ENCODE measurements at regions not wholly inside any gene's neighbourhood (a gene's known extent, or its start where the extent isn't known, plus 50 kb on each side); places are given as distances from the start of the nearest gene placed in this dataset.
"Not testable (repeated sequence)": the region's sequence is repeated elsewhere in the genome, so short reads cannot be mapped to it uniquely, and the experiment has no call there.

DNA sequence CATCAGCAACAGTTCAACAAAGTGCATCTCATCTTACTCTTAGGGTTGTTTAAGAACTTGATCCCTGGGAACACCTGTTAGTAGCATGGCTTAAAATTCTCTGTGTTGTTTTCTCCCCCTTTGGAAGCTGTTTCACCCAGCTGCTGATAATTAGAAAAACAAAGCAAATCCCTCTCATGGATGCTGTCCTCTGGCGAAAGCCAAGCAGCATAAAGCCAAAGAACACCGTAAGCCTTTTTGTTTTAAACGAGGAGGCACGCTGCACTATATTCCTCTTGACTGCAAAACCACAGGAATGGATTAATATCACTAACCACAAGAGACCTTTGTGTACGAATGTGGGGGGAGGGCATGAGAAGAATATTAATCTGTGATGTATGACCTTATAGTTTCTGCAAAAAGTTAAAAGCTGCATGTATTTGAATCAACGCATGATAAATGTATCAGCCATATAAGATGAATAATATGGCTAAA lies 923.2 kb downstream of the LTN1 start:
- no peaks in the 10 kb centered on the region for H3K36me3 ChIP-seq (ENCODE audit: low read depth)
- H3K4me3 ChIP-seq: no peak overlapping the region
- H3K9me3 ChIP-seq: no peaks in the 10 kb centered on the region
- TF ChIP-seq, protein P1, sequence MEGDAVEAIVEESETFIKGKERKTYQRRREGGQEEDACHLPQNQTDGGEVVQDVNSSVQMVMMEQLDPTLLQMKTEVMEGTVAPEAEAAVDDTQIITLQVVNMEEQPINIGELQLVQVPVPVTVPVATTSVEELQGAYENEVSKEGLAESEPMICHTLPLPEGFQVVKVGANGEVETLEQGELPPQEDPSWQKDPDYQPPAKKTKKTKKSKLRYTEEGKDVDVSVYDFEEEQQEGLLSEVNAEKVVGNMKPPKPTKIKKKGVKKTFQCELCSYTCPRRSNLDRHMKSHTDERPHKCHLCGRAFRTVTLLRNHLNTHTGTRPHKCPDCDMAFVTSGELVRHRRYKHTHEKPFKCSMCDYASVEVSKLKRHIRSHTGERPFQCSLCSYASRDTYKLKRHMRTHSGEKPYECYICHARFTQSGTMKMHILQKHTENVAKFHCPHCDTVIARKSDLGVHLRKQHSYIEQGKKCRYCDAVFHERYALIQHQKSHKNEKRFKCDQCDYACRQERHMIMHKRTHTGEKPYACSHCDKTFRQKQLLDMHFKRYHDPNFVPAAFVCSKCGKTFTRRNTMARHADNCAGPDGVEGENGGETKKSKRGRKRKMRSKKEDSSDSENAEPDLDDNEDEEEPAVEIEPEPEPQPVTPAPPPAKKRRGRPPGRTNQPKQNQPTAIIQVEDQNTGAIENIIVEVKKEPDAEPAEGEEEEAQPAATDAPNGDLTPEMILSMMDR (IDR thresholded peaks at IDR 0.05): no peak
- intact Hi-C loops (cut with DNase I, micrococcal nuclease): no loop called here
- DNase-seq: no peak
- no peaks in the 10 kb centered on the region for H3K4me1 ChIP-seq (ENCODE audit: low read depth)
- no peak for ATAC-seq

DNA sequence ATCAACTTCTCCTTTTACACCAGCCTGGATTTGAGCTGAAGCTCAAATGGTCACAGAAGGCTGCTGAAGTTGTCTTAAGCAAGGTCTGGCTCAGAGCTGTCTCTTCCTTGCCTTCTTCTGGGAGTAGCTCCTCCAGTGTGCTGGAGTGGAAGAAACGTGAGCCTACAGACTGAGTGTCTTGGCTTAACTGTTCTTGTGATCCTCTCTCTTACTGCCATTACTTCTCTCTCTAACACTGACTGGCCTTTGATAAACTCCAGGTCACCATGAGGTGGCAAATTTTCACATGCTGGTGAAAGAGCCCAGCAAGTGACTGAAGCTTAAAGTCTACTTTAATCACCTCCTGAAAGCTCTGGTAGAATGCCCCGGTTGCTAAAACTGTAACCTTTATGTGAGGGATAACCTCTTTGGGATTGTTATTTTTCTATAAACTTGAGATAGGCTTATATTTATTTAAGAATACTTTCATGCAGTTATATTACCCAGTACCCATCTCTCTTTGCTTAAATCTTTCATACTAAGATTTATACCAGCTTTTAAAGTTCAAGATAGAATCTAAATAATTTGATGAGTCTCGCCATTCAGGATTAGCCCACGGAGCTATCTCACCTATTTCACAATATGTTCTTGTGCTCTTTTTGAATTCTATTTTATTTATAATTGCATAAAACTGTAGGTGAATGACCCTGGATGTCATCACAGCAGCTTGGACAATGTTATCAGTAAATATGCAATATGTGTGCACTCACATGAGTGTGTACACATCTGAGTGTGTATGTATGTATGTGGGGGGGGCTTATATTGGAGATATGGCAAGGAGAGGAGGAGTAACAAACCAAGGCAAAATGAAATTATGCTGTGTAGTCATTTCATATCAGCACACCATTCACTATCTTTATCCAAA lies 924.0 kb downstream of the LTN1 start:
- ATAC-seq (no peak), DNase-seq (no peak)
- TF ChIP-seq, protein P1 (IDR thresholded peaks at IDR 0.05): no peak
- no peaks in the 10 kb centered on the region for H3K9me3 ChIP-seq
- H3K4me3 ChIP-seq: no peak overlapping the region
- no peaks in the 10 kb centered on the region for H3K4me1 ChIP-seq (ENCODE audit: low read depth)
- no peaks in the 10 kb centered on the region for H3K36me3 ChIP-seq (ENCODE audit: low read depth)
- intact Hi-C loops (cut with DNase I, micrococcal nuclease): no loop called here

DNA sequence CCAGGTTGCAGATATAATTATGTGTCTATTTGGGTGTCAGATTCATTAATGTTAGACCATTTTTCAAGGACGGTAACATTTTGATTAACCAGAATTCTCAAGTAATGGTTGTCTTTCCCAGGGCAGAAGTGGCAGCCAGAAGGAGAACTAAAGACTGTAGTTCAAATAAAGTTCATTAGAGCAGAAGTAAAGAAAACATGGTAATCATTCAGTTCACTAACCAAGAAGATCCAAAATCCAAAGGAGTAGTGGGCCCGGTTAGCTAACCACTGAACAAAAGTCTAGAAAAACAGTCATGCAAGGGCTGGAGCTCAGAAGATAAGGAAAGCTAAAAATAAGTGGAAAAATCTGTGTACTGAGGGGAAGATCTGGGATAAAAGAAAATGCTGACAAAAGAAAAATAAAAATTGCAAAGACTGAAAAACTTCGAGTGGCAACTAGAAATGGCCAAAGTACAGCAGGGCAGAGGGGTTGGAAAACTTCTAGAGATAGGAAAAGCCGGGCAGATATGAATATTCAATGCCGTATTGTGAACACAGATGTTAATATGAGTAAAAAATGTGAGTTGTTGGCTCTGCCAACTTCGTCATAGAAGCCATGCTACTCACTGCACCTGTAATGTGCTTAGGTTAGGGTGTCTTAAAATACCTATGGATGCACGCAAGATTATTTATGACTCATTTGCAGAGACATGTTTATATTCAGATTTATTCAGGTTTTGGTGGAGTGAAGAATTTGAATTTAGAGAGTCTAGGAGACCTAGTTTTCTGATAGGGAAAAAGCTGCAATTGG lies 925.9 kb downstream of the LTN1 start:
- intact Hi-C loops (cut with DNase I, micrococcal nuclease): no loop called here
- ATAC-seq: no peak

DNA sequence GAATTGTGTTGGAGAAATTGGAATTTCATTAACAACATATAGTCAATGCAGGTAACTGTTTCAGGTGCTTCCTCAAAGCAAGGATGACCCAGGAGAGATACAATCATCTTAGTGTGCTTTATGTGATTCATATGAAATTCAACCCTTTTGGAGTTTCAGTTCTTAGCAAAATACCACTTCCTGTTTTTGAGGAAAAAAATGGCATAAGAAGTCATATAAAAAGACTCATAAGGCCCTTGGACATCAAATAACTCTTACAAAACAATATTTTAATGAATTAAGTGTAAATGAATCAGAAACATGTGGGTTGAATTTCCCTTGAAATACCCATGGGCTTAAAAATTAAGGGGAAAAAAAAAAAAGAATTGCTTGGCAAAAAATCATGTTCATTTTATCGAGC lies 926.6 kb downstream of the LTN1 start:
- ATAC-seq (no peak), DNase-seq (no peak)
- TF ChIP-seq, protein P1 (IDR thresholded peaks at IDR 0.05): no peak
- intact Hi-C loops (cut with DNase I, micrococcal nuclease): no loop called here
- Histone ChIP-seq H3K36me3 (ENCODE audit: low read depth) (no peaks in the 10 kb centered on the region), H3K9me3 (no peaks in the 10 kb centered on the region), H3K4me3 (no peak overlapping the region), H3K4me1 (ENCODE audit: low read depth) (no peaks in the 10 kb centered on the region)

More for the DNA sequence above, 925.9 kb downstream of the LTN1 start:
- H3K9me3 ChIP-seq: no peaks in the 10 kb centered on the region
- H3K4me3 ChIP-seq: no peak overlapping the region
- TF ChIP-seq, protein P1 (IDR thresholded peaks at IDR 0.05): no peak
- H3K36me3 ChIP-seq (ENCODE audit: low read depth): no peaks in the 10 kb centered on the region
- no peak for DNase-seq
- no peaks in the 10 kb centered on the region for H3K4me1 ChIP-seq (ENCODE audit: low read depth)

DNA sequence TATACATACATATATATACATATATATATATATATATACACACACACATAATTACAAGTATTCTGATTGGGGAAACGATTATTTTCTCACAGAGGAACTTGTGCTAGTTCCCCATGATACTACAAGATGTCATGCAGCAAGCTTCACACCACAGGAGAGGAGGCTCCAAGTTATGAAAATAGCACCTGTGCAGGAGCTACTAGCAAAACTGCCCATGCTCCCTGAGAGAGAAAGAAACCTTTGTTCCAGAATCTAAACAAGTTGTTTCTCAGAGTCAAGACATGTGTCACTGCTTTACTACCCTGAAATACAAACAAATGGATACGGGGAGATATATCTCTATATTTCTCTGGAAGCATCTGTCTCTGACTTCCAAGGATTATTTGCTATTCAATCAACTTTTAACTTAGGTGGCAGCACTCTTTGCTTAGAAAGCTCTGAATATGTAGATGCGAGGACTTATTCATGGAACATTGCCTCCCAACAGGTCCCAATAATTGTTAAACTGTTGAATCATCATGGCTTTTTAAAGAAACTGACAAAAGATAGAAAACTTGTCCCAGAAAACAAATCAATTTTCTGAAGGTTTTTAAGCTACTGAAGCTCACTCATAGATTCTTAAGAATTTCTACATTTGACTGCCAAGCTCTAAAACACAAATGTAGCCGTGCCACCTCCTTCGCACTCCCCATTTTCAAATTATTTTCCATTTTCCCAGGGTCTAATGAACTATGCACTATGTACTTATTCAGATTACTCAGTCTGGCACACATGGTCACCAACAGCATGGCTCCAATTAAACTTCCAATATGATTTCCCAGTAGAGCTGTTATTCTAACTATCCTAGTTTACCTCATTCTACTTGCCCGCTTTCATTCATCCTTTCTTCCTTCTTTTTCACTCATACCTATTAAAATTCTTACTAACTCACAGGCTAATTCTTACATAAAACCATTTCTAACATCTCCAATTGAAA lies 929.1 kb downstream of the LTN1 start:
- Histone ChIP-seq H3K4me3 (no peak overlapping the region), H3K9me3 (no peaks in the 10 kb centered on the region), H3K4me1 (ENCODE audit: low read depth) (no peaks in the 10 kb centered on the region), H3K36me3 (ENCODE audit: low read depth) (no peaks in the 10 kb centered on the region)
- no peak for ATAC-seq
- TF ChIP-seq, protein P1 (IDR thresholded peaks at IDR 0.05): no peak
- intact Hi-C loops (cut with DNase I, micrococcal nuclease): no loop called here
- no peak for DNase-seq

DNA sequence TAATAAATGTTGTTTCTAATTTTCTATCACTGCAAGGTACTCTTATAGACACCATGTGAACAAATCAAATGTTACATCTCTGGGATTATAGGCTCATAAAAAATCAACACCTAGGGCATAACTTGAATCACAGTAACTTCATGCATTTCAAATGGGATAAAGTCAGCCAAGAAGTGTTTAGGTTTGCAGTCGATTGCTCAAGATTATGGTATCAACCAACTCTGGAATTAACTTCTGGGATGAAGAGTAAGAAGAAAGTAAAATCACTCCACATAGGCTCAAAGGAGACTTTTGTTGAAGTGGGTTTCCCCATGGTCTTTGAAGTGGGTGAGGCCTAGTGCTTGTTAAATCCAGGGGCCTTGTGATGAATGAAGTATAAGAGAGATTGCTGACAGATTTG lies 939.7 kb downstream of the LTN1 start:
- H3K4me3 ChIP-seq; H3K9me3 ChIP-seq; ATAC-seq; intact Hi-C loops (cut with DNase I, micrococcal nuclease); H3K4me1 ChIP-seq (ENCODE audit: low read depth); DNase-seq; H3K36me3 ChIP-seq (ENCODE audit: low read depth): not testable (repeated sequence)

DNA sequence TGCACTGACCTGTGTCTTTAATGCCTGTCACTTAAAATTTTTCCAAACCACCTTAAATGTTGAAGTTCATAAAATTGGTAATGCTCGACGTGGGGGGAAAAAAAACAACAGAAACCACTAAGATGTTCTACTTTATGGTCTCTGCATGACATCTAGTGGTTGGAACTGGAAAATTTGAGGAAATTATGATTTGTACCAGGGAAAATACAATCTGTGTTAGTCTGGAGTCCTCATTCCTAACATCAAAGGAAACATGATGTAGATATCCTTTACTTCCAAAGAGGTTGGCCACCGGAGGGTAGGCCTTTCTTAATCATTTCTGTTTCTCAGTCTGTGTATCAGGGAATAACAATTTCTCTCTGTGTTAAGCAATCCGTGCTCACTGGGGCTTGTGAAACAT lies 941.0 kb downstream of the LTN1 start:
- H3K4me1 ChIP-seq (ENCODE audit: low read depth); H3K4me3 ChIP-seq; DNase-seq; ATAC-seq; H3K9me3 ChIP-seq; intact Hi-C loops (cut with DNase I, micrococcal nuclease); H3K36me3 ChIP-seq (ENCODE audit: low read depth): not testable (repeated sequence)

DNA sequence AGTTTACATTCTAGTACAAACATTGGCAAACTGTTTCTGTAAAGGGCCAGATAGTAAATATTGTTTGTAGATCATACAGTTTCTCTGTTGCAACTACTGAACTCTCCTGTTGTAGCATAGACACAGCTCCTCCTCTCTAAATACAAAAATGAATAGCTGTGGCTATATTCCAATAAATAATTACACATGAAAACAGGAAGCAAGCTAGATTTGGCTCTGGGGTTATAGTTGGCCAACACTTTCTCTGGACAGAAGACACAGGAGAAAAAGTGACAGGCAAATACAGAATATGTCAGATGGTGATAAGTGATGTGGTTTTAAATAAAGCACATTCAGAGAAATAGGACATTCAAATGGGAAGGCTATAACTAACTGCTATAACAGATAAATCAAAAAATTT lies 957.0 kb downstream of the LTN1 start:
- H3K4me1 ChIP-seq (ENCODE audit: low read depth); ATAC-seq; H3K9me3 ChIP-seq; DNase-seq; H3K36me3 ChIP-seq (ENCODE audit: low read depth); H3K4me3 ChIP-seq; intact Hi-C loops (cut with DNase I, micrococcal nuclease): not testable (repeated sequence)
